Osteocyte (in vitro differentiated cells): ENCODE measurements at regions not wholly inside any gene's neighbourhood (a gene's known extent, or its start where the extent isn't known, plus 50 kb on each side); places are given as distances from the start of the nearest gene placed in this dataset.

Source experiments
- DNase-seq: peaks from one replicate; pipeline ENCODE4 v3.0.0; 2021; ENCODE audit warnings: mixed read lengths; ENCODE audit not compliant: unreplicated experiment; ENCODE audit errors: extremely low spot score
- H3K27ac Mint-ChIP-seq: one replicate; pipeline ENCODE4 v1.8.0; 2021; ENCODE audit warnings: mild to moderate bottlenecking, mixed read lengths; ENCODE audit not compliant: unreplicated experiment
- H3K27me3 Mint-ChIP-seq: one replicate; pipeline ENCODE4 v1.8.0; 2021; ENCODE audit warnings: mixed read lengths; ENCODE audit not compliant: unreplicated experiment
- H3K36me3 Mint-ChIP-seq: one replicate; pipeline ENCODE4 v1.8.0; 2021; ENCODE audit warnings: mixed read lengths; ENCODE audit not compliant: unreplicated experiment
- H3K4me1 Mint-ChIP-seq: one replicate; pipeline ENCODE4 v1.8.0; 2021; ENCODE audit warnings: mixed read lengths; ENCODE audit not compliant: unreplicated experiment
- H3K4me3 Mint-ChIP-seq: one replicate; pipeline ENCODE4 v1.8.0; 2021; ENCODE audit warnings: mild to moderate bottlenecking, moderate library complexity, mixed read lengths; ENCODE audit not compliant: unreplicated experiment
- H3K9me3 Mint-ChIP-seq: one replicate; pipeline ENCODE4 v1.8.0; 2021; ENCODE audit warnings: mixed read lengths; ENCODE audit not compliant: unreplicated experiment
- TF ChIP-seq, protein P1 (sequence below): fragments of 200-600 bp; sonication (generic); IDR thresholded peaks from 2 replicates; pipeline ENCODE4 v1.5.0; 2021; ENCODE audit warnings: antibody characterized with exemption, mild to moderate bottlenecking, moderate library complexity

DNA sequence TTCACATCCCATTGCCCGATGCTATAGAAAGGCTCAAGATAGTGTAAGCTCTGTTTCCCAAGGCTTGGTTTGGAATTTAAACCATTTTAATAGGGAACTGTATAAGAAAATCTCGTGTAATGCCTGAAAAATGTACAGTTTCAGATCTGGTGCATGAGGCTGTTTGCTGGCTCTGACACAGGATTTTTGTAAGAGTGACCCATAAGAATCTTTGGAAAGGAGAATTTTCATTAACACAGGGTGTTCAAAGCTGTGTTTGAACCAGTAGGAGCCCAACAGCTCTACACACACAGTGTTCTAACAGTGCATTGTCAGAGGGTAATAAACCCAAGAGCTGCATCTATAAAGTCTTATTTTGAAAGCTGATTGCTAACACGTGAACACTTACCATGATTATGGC is 293.5 kb downstream of the PRL start:
- H3K36me3 Mint-ChIP-seq: no peaks in the 10 kb centered on the region
- H3K4me3 Mint-ChIP-seq: no peak overlapping the region
- no peaks in the 10 kb centered on the region for H3K27me3 Mint-ChIP-seq
- peaks cover 36% of the 10 kb centered on the region for H3K4me1 Mint-ChIP-seq
- DNase-seq: no peak
- H3K9me3 Mint-ChIP-seq: no peaks in the 10 kb centered on the region
- no peak overlapping the region for H3K27ac Mint-ChIP-seq
- TF ChIP-seq, protein P1, sequence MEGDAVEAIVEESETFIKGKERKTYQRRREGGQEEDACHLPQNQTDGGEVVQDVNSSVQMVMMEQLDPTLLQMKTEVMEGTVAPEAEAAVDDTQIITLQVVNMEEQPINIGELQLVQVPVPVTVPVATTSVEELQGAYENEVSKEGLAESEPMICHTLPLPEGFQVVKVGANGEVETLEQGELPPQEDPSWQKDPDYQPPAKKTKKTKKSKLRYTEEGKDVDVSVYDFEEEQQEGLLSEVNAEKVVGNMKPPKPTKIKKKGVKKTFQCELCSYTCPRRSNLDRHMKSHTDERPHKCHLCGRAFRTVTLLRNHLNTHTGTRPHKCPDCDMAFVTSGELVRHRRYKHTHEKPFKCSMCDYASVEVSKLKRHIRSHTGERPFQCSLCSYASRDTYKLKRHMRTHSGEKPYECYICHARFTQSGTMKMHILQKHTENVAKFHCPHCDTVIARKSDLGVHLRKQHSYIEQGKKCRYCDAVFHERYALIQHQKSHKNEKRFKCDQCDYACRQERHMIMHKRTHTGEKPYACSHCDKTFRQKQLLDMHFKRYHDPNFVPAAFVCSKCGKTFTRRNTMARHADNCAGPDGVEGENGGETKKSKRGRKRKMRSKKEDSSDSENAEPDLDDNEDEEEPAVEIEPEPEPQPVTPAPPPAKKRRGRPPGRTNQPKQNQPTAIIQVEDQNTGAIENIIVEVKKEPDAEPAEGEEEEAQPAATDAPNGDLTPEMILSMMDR: no peak

DNA sequence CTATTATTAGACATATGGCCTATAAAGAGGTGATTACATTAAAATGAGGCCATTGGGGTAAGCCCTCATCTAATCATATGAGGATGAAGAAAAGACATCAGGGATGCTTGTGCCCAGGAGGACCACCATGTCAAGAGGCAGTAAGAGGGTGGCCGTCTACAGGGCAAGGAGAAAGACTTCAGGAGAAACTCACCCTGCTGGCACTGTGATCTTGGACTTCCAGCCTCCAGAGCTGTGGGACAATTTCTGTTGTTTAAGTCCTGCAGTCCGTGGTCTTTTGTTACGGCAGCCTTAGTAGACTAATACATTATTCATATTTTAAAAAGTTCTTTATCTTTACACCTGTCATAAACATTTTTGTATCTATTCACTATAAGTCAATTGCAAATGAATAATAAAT is 290.0 kb downstream of the PRL start:
- no peak for DNase-seq
- H3K9me3 Mint-ChIP-seq: no peaks in the 10 kb centered on the region
- no peak overlapping the region for H3K27ac Mint-ChIP-seq
- H3K4me3 Mint-ChIP-seq: no peak overlapping the region
- peaks cover 7% of the 10 kb centered on the region for H3K4me1 Mint-ChIP-seq
- H3K36me3 Mint-ChIP-seq: peaks cover 1% of the 10 kb centered on the region
- TF ChIP-seq, protein P1: no peak
- no peaks in the 10 kb centered on the region for H3K27me3 Mint-ChIP-seq

DNA sequence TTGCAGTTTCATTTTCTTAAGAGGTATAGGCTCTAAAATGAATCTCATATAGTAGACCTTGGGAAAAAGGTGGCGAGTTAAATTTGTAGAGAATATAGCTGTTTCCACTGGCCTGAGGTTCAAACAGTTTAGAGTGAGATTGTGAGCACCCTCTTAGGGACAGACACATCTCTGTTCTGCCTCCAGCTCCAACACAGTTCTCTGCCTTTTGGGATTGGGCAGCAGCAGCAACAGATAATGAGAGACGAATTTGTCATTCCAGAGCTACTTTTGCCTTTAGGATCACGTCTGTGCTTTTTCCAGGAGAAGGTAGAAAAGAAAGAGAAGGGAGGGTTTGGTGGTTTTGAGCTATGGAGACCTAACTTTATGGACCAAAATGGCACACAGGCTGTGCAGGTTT is 289.4 kb downstream of the PRL start:
- no peak for DNase-seq
- H3K4me3 Mint-ChIP-seq: no peak overlapping the region
- peaks cover 1% of the 10 kb centered on the region for H3K36me3 Mint-ChIP-seq
- H3K9me3 Mint-ChIP-seq: no peaks in the 10 kb centered on the region
- TF ChIP-seq, protein P1: no peak
- H3K4me1 Mint-ChIP-seq: peaks cover 6% of the 10 kb centered on the region
- no peak overlapping the region for H3K27ac Mint-ChIP-seq
- no peaks in the 10 kb centered on the region for H3K27me3 Mint-ChIP-seq

DNA sequence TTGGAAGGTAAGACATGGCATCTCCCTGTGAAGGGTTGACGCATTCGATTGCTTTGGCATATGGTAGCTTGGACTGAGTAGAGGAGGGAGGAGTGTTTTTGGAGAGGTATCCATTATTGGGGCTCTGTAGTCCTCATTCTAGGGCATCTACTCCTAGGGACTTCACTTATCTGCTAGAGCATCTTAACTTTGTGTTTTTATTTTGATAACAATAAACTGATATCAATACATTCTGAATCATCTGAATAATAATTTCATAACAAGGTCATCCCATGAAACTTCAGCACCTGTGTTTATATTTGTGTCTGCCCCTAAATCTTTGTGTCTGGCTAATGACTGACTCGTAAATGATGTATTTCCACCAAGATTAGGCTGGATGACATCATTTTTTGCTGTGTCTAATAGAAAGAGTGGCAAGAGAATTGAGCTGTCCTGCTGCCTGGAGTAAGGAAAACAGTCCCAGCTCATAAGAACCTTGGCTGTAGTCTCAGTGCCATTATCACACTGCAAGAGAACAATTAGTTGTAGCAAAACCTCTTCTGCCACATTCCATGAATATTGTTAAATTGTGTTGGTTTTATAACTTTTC is 288.5 kb downstream of the PRL start:
- no peak for DNase-seq
- TF ChIP-seq, protein P1: no peak
- no peak overlapping the region for H3K27ac Mint-ChIP-seq
- peaks cover 5% of the 10 kb centered on the region for H3K4me1 Mint-ChIP-seq
- H3K27me3 Mint-ChIP-seq: no peaks in the 10 kb centered on the region
- H3K4me3 Mint-ChIP-seq: no peak overlapping the region
- peaks cover 1% of the 10 kb centered on the region for H3K36me3 Mint-ChIP-seq
- no peaks in the 10 kb centered on the region for H3K9me3 Mint-ChIP-seq

DNA sequence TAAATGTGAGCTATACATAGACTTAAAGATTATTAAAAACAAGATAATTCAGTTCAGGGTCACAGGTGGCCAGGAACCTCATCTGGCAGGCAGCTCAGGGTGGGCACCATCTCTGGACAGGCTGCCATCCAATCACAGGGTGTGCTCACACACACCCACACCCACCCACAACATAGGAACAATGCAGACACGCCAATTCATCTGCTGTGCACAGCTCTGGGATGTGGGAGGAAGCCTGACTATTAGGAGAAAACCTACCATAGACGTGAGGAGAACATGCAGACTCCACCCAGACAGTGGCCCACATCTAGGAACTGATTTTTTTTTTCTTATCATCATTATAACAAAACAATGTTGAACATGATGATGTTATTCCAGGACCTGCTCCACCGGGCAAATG is 286.7 kb downstream of the PRL start:
- H3K36me3 Mint-ChIP-seq: peaks cover 1% of the 10 kb centered on the region
- no peak overlapping the region for H3K27ac Mint-ChIP-seq
- H3K4me3 Mint-ChIP-seq: no peak overlapping the region

More for the DNA sequence above, 286.7 kb downstream of the PRL start:
- no peaks in the 10 kb centered on the region for H3K4me1 Mint-ChIP-seq
- TF ChIP-seq, protein P1: no peak
- DNase-seq: no peak
- H3K27me3 Mint-ChIP-seq: no peaks in the 10 kb centered on the region
- H3K9me3 Mint-ChIP-seq: no peaks in the 10 kb centered on the region
